K562 (cell line): ENCODE measurements at regions not wholly inside any gene's neighbourhood (a gene's known extent, or its start where the extent isn't known, plus 50 kb on each side); places are given as distances from the start of the nearest gene placed in this dataset.

Experiments used
- ATAC-seq: fragments of 200-7000 bp; cut with Tn5 transposase; 3 replicates; pipeline ENCODE4 v1.9.1; 2020; ENCODE audit warnings: moderate library complexity
- BruUV-seq: library from RNA; stranded (reverse); fragments of 400-500 nt; replicated peaks from 2 replicates; lab custom pipeline; 2021; lab: Mats Ljungman, UMichigan
- CTCF ChIA-PET: fragments of 300-600 bp; formaldehyde crosslinking; extraction: SDS; loops from one replicate; lab custom pipeline; 2021; ENCODE audit warnings: low intra/inter-chr PET ratio; lab: Yijun Ruan, JAX
- POLR2A ChIA-PET: fragments of 300-600, 350-650 bp; sonication (Branson Sonifier 250); formaldehyde crosslinking; extraction: SDS; loops from one replicate; lab custom pipeline; 2021; ENCODE audit warnings: antibody characterized with exemption, inconsistent platforms; lab: Yijun Ruan, JAX
- DNase-seq, 4 experiments: peaks; one replicate each; pipeline versions ENCODE4 v3.0.0 to v3.0.0-alpha.2; 2011 to 2018; ENCODE audit warnings: low spot score in 3 of 4, mixed read lengths in 3 of 4; ENCODE audit errors: extremely low read depth in 1 of 4
- FAIRE-seq: peaks from 2 replicates; lab custom pipeline; 2011; peaks lifted over from hg19 to GRCh38; lab: Jason Lieb, UNC
- H2AFZ ChIP-seq: 2 replicates; pipeline ENCODE4 v1.6.0; 2011; ENCODE audit warnings: low read depth, low read length, control low read depth, inconsistent platforms
- H3K27ac ChIP-seq: fragments of 200-600 bp; 3 replicates; pipeline ENCODE4 v1.8.0; 2011; ENCODE audit warnings: low read depth, mild to moderate bottlenecking, control low read depth, inconsistent platforms, low read length, moderate library complexity, mixed read lengths; ENCODE audit errors: extremely low read depth
- H3K27me3 ChIP-seq, 2 experiments: fragments of 300-600 bp in 1 of 2; 2 replicates in 1 of 2; 3 replicates in 1 of 2; pipeline versions ENCODE4 v1.6.0 to v1.8.0; 2011; ENCODE audit warnings: inconsistent platforms in 2 of 2, low read length in 2 of 2, mild to moderate bottlenecking in 1 of 2, mixed read lengths in 1 of 2, moderate library complexity in 1 of 2; ENCODE audit not compliant: control insufficient read depth in 2 of 2, insufficient read depth in 2 of 2
- H3K36me3 ChIP-seq: fragments of 300-600 bp; 3 replicates; pipeline ENCODE4 v1.8.0; 2011; ENCODE audit warnings: mild to moderate bottlenecking, low read length, inconsistent platforms; ENCODE audit not compliant: control insufficient read depth, insufficient read depth
- H3K4me1 ChIP-seq, 2 experiments: fragments of 200-600 bp in 1 of 2; replicated peaks in 1 of 2; 2 replicates in 1 of 2; 3 replicates in 1 of 2; pipeline versions ENCODE4 v1.5.1 to v1.8.0; 2011; ENCODE audit warnings: inconsistent platforms in 2 of 2, low read length in 2 of 2, mild to moderate bottlenecking in 1 of 2, mixed read lengths in 1 of 2, moderate library complexity in 1 of 2; ENCODE audit not compliant: control insufficient read depth in 2 of 2, insufficient read depth in 2 of 2
- H3K4me2 ChIP-seq: 2 replicates; pipeline ENCODE4 v1.6.1; 2011; ENCODE audit warnings: low read length, control low read depth, inconsistent platforms, mixed read lengths; ENCODE audit not compliant: insufficient read depth
- H3K4me3 ChIP-seq: fragments of 200-600 bp; sonication (generic), shearing (Covaris generic); 2 replicates; pipeline ENCODE4 v1.5.1; 2016; ENCODE audit warnings: control low read depth, inconsistent platforms
- H3K79me2 ChIP-seq: fragments of 200-600 bp; 3 replicates; pipeline ENCODE4 v1.8.0; 2011; ENCODE audit warnings: low read length, inconsistent platforms; ENCODE audit not compliant: control insufficient read depth, insufficient read depth
- H3K9ac ChIP-seq, 2 experiments: 2 replicates each; pipeline versions ENCODE4 v1.6.0 to v1.6.1; 2011; ENCODE audit warnings: low read depth in 2 of 2, low read length in 2 of 2, control low read depth in 1 of 2, inconsistent platforms in 1 of 2, mild to moderate bottlenecking in 1 of 2, mixed read lengths in 1 of 2; ENCODE audit not compliant: insufficient read depth in 1 of 2
- H3K9me1 ChIP-seq: one replicate; pipeline ENCODE4 v1.6.0; 2011; ENCODE audit warnings: inconsistent platforms, mild to moderate bottlenecking, low read length, moderate library complexity; ENCODE audit not compliant: control insufficient read depth, insufficient read depth
- H3K9me3 ChIP-seq: replicated peaks from 2 replicates; pipeline ENCODE4 v1.5.1; 2011; ENCODE audit warnings: low read depth, low read length, inconsistent platforms; ENCODE audit not compliant: control insufficient read depth, insufficient read depth
- H4K20me1 ChIP-seq: replicated peaks from 2 replicates; pipeline ENCODE4 v1.6.1; 2011; ENCODE audit warnings: low read length, inconsistent platforms, mixed read lengths; ENCODE audit not compliant: control insufficient read depth, insufficient read depth
- EHMT2 ChIP-seq: fragments of 450-650 bp; IDR thresholded peaks from 2 replicates; pipeline ENCODE4 v1.6.1; 2018; ENCODE audit warnings: antibody characterized with exemption
- ETS1 ChIP-seq: conservative IDR thresholded peaks from 2 replicates; pipeline ENCODE4 v1.6.1; 2011; ENCODE audit warnings: low read depth, mild to moderate bottlenecking, low read length; ENCODE audit not compliant: control insufficient read depth
- MYBL2 ChIP-seq, 2 experiments: fragments of 450-650 bp in 1 of 2; sonication (generic) in 1 of 2; formaldehyde crosslinking in 1 of 2; IDR thresholded peaks; 2 replicates each; pipeline versions ENCODE4 v1.6.1 to v1.8.1; 2017 to 2022; ENCODE audit warnings: borderline replicate concordance in 1 of 2, inconsistent platforms in 1 of 2, low read depth in 1 of 2, mild to moderate bottlenecking in 1 of 2, missing genetic modification reagents in 1 of 2, moderate library complexity in 1 of 2
- NFIX ChIP-seq: fragments of 250-450 bp; sonication (Bioruptor Pico); IDR thresholded peaks from 2 replicates; pipeline ENCODE4 v1.4.0; 2020; ENCODE audit warnings: low read depth, mild to moderate bottlenecking, moderate library complexity
- PPARD ChIP-seq: fragments of 250-450 bp; sonication (Bioruptor Pico); IDR thresholded peaks from 2 replicates; pipeline ENCODE4 v1.8.0; 2022; ENCODE audit warnings: inconsistent platforms, mild to moderate bottlenecking, moderate library complexity
- SFPQ ChIP-seq: fragments of 200-400 bp; formaldehyde crosslinking; IDR thresholded peaks from 2 replicates; pipeline ENCODE4 v1.6.1; 2017; ENCODE audit warnings: mild to moderate bottlenecking, low read depth, low read length, moderate library complexity
- SMARCE1 ChIP-seq: fragments of 450-650 bp; IDR thresholded peaks from 2 replicates; pipeline ENCODE4 v1.7.1; 2016; ENCODE audit warnings: mild to moderate bottlenecking
- ZKSCAN8 ChIP-seq: fragments of 200-800 bp; sonication (Bioruptor generic); IDR thresholded peaks from 2 replicates; pipeline ENCODE4 v1.6.1; 2016; ENCODE audit warnings: missing genetic modification characterization, missing compliant biosample characterization
- ZNF175 ChIP-seq: fragments of 200-800 bp; sonication (Bioruptor generic); IDR thresholded peaks from 2 replicates; pipeline ENCODE4 v1.6.1; 2016; ENCODE audit warnings: low read depth, mild to moderate bottlenecking, missing genetic modification characterization, missing compliant biosample characterization
- WGBS: fragments of 100-300 bp; shearing (Covaris generic); methylation state at CpG from one replicate; pipeline ENCODE4 v1.1.6; 2016; ENCODE audit warnings: low coverage, mixed read lengths; ENCODE audit not compliant: insufficient coverage; ENCODE audit errors: missing lambda C conversion rate; 5-methylcytosine and 5-hydroxymethylcytosine counted together
- in situ Hi-C: fragments of 300-500 bp; cut with MboI; formaldehyde crosslinking; loops from 4 replicates; pipeline ENCODE4 v1.15.0; 2018; ENCODE audit warnings: inconsistent platforms, mixed read lengths
- intact Hi-C: fragments of 100-400 bp; cut with micrococcal nuclease; formaldehyde crosslinking; loops from 2 replicates; pipeline ENCODE4 v1.14.2; 2022

GRCh38 chr10:2728087-2728486 is 339.3 kb upstream of the PFKP start:
- ATAC-seq (no peak), DNase-seq (no peak)
- H3K4me2 ChIP-seq: no peak overlapping the region
- peaks cover 0 to 9% of the 10 kb centered on the region in 2 experiments; a peak in 2 of 5 replicates for H3K27me3 ChIP-seq
- H2AFZ ChIP-seq: no peak overlapping the region
- in situ Hi-C loops: no loop called here
- CTCF ChIA-PET: no interaction called here
- no peaks in the 10 kb centered on the region for H3K9me1 ChIP-seq
- no peak overlapping the region for H3K4me3 ChIP-seq
- 0% methylated on average over 6 of the region's 6 CpGs for WGBS
- no peaks in the 10 kb centered on the region for H3K4me1 ChIP-seq
- no TSS peak for BruUV-seq
- TF ChIP-seq ZKSCAN8 (CRISPR knock-in tag) (no peak), NFIX (CRISPR knock-in tag) (no peak), ZNF175 (CRISPR knock-in tag) (no peak), MYBL2 (IDR thresholded peaks at IDR 0.05; ENCODE audit: low read depth) (no peak), MYBL2 (CRISPR knock-in tag; IDR thresholded peaks at IDR 0.05; ENCODE audit: borderline replicate concordance) (no peak), SMARCE1 (no peak), PPARD (CRISPR knock-in tag) (no peak), ETS1 (no peak), SFPQ (no peak), EHMT2 (no peak)
- TF ChIP-seq, all 486 proteins: peak for 0
- Histone ChIP-seq H4K20me1 (no peaks in the 10 kb centered on the region), H3K9ac (no peak overlapping the region), H3K9me3 (no peaks in the 10 kb centered on the region), H3K27ac (no peak overlapping the region), H3K79me2 (no peaks in the 10 kb centered on the region), H3K36me3 (no peaks in the 10 kb centered on the region)
- POLR2A ChIA-PET: interaction anchor here (1.4 kb wide), 1 partner anchor 8 kb away, joined by 3 read pairs; no protein-coding TSS in a partner anchor
- intact Hi-C loops: no loop called here
- FAIRE-seq: no peak
